NCI-H345 (cell line): ENCODE measurements at regions not wholly inside any gene's neighbourhood (a gene's known extent, or its start where the extent isn't known, plus 50 kb on each side); places are given as distances from the start of the nearest gene placed in this dataset.

Experiments
- DNase-seq: peaks from one replicate; lab custom pipeline; 2025; lab: John Stamatoyannopoulos, UW

GRCh38 chr1:194339471-194339870 is 1153.1 kb upstream of the B3GALT2 start:
- DNase-seq = no peak

- no peak for DNase-seq
Measured at GRCh38 chr1:194338241-194338948, 1152.0 kb upstream of the B3GALT2 start.

GRCh38 chr1:194333240-194333639 is 1146.8 kb upstream of the B3GALT2 start:
- no peak for DNase-seq

- no peak for DNase-seq
Measured at GRCh38 chr1:194331758-194332157, 1145.3 kb upstream of the B3GALT2 start.

DNA sequence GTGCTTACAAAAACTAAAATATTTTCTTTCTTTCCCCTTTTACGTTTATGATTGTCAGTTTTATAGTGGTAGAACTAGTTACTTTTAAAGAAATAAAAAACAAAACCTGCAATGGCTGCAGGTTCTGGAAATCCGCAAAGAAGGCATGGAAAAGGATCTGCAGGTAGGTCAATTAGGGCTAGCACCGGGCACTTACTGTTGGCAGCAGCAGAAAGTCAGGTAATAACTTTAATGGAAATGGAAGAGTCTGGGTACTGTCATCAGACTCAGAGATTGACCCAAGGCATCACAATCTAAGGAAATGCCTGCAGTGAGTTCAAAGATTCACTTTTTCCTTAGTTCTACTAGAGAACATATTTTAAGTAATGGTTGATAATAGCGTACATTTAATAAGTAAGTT is 1136.3 kb upstream of the B3GALT2 start:
- DNase-seq = no peak

GRCh38 chr1:194318790-194319280 is 1132.4 kb upstream of the B3GALT2 start:
- DNase-seq = no peak

- DNase-seq = no peak
Measured at GRCh38 chr1:194309697-194310096, 1123.3 kb upstream of the B3GALT2 start.

GRCh38 chr1:194309269-194309668 is 1122.9 kb upstream of the B3GALT2 start:
- no peak for DNase-seq

DNA sequence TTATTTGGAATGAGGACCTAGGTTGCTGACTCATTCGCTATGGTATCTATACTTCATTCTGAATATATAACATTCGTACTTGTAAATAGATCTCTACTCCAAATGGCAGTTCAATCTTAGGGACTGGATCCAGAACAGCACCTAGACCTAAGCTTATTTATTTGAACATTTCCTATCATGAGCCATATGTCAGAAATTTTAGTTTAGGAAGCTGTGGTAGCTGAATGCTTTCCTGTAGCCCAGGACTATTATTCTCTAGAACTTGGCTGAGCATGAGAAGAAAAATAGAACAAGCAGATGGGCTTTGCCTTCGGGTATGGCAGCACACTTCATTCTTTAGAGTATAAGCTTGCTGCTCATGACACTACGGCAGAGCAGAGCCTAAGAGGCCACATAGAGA is 1114.4 kb upstream of the B3GALT2 start:
- DNase-seq = no peak

GRCh38 chr1:194300340-194300739 is 1113.9 kb upstream of the B3GALT2 start:
- DNase-seq = no peak

GRCh38 chr1:194298007-194298598 is 1111.7 kb upstream of the B3GALT2 start:
- DNase-seq = no peak

DNA sequence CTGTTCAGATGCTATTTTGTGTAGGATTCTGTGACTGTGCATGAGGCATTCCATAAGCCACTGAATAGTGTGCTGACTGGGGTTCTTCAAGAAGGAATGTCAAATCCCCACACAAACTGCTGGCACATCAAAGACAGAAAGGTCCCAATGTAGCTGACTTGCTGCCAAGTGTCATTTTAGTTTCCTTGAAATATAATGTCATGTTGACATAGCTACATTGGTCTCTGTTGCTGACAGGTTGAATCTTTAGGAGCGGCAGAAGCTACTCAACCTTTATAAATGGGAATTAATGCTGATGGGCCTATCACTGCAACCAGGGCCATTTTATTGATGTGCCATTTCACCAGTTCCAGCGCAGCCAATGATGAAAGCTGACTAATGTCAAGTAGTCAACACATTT is 1110.7 kb upstream of the B3GALT2 start:
- DNase-seq = no peak

GRCh38 chr1:194296201-194296600 is 1109.8 kb upstream of the B3GALT2 start:
- no peak for DNase-seq

DNA sequence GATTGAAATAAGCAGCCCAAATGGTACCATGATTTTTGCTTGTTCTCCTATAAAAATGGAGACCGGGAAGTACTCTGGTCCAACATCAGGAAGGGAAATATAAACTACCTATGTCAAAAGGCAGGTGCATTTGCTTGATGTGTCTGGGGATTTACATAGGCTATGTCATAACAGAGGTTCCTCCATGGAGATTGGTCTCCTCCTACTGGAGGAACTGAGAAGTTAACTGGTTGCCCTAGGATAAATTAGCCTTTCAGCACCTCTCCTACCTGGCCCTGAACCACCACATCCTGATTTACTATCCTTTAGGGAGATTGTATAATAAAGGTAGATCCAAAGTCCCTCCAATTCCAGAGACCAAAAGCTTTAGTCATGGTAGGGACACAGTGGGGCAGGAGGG is 1109.3 kb upstream of the B3GALT2 start:
- DNase-seq = no peak

DNA sequence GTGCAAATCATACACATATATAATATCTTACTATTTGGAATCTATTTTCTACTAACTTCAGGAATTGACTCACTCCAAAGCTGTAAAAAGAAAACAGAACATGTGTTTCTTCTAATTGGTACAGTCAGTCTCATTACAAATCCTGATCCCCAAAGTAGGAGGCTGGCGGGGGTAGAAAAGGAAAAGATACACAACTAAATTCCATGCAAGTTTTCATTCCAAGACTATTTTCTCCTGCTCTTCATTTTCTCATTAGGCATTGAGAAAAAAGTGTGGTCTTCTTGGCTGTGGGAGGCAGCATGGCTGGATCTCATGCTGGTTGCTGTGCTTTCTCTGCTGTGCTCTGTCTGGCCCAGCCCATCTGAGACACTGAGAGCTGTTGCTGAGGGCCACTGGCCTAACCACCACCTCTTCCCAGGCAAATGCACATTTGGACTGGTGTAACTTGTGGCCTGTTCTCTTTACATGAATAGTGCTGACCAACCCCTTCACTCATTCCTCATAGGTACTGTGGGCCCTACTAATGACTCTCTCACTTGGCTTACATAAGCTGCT is 1107.5 kb upstream of the B3GALT2 start:
- no peak for DNase-seq

DNA sequence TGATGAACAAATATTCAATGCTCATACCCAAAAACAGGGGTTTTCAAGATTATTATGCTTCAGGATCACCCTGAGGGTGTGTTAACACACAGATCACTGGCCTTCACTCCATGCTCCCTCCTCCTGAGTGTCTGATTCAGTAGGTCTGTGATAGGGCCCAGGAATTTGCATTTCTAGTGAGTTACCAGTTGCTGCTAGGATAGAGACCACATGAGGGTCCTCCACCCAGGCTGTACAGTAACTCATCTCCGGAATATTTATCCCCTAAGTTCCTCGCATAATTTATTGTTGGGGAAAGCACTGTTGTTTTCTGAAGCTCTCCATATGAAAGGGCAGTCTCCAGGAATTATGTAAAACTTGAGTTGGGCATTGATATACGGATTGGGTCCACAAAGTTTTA is 1106.6 kb upstream of the B3GALT2 start:
- DNase-seq = no peak

DNA sequence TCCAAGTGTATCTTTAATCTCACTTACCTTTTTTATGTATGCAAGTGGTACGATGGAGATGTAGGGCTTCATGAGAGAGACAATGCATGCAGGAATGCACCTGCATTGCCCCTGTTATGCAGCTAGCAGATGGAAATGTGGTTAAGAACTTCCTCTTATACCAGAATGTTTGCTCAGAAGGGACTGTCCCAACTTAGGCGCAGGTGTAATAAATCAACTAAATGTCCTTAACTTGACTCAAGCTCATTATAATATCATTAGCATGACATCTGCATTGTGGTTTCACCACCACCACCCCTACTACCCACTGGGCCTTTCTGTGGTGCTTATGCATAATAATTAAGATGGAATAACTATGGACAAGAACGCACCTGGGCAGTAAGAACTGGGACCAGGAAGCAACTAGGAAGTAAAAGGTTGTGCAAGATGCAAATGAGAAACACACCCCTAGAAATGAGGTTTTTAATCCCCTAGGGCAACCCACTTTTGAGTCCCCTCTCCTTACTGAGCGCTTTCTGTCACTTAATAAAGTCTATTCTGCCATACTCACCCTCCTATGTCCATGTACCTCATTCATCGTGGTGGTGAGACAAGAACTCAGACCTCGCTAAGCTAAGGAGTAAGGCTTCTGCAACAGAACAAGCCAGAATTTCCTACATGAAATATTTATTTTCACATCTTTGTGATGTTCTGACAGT is 1103.3 kb upstream of the B3GALT2 start:
- DNase-seq = no peak

GRCh38 chr1:194288238-194288637 is 1101.8 kb upstream of the B3GALT2 start:
- no peak for DNase-seq

DNA sequence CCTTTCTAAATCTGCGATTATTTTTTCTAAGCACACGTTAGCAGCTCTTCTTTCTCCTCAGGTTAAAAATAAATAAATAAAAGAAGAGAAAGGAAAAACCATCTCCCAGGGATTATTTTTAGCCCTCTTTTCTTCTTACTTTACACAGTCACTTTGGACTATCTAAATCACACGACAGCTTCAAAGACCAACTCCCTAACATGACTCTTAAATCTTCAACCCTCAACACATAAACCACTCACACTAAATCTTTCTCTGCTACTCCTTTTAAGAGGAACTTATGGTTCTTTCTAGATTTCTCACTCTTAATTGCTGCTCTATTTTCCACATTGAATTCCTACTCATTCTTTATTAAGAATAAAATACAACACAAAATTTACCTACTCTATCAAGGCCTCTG is 1095.0 kb upstream of the B3GALT2 start:
- no peak for DNase-seq

- DNase-seq = no peak
Measured at GRCh38 chr1:194280463-194280862, 1094.0 kb upstream of the B3GALT2 start.

GRCh38 chr1:194279975-194280374 is 1093.6 kb upstream of the B3GALT2 start:
- DNase-seq = no peak

DNA sequence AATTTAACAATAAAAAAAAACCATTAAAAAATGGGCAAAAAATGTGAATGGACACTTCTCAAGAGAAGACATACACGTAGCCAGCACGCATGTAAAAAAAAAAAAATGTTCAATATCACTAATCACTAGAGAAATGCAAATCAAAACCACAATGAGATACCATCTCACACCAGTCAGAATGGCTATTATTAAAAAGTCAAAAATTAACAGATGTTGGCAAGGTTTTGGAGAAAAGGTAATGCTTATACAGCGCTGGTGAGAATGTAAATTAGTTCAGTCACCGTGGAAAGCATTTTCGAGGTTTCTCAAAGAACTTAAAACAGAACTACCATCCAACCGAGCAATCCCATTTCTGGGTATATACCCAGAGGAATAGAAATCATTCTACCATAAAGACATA is 1091.5 kb upstream of the B3GALT2 start:
- no peak for DNase-seq

GRCh38 chr1:194273660-194274059 is 1087.2 kb upstream of the B3GALT2 start:
- DNase-seq = no peak
